Epithelial cell of esophagus (primary cell): ENCODE measurements at regions not wholly inside any gene's neighbourhood (a gene's known extent, or its start where the extent isn't known, plus 50 kb on each side); places are given as distances from the start of the nearest gene placed in this dataset.

ENCODE experiments used
- DNase-seq: peaks from one replicate; pipeline ENCODE4 v3.0.0; 2010; ENCODE audit warnings: low read depth
- H3K4me3 ChIP-seq: 2 replicates; pipeline ENCODE4 v1.5.1; 2011; ENCODE audit warnings: mild to moderate bottlenecking, low read length, control low read depth
- TF ChIP-seq, protein P1 (sequence below): IDR thresholded peaks from 2 replicates; pipeline ENCODE4 v1.5.1; 2011; ENCODE audit warnings: low read depth, mild to moderate bottlenecking, low read length, control low read depth, inconsistent platforms; ENCODE audit not compliant: insufficient read depth; ENCODE audit errors: missing control alignments

DNA sequence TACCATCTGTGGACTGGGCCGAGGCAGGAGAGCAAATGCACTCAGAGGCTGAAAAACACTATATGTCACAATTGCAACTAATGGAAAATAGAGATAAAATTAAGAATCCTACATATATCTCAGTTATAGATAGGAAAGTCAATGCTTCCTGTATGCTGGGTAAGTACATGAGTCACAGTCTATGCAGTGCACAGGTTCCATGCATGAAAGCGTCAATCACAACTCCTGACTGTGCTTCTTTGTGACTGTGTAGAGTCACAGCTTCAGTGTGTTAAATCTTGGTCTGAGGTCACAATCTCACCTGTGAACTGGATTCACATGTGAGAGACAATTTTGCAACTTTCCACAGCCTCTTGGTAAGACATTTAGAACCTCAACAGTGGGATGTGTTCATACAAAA, 247.2 kb downstream of the RPS4Y2 start:
- no peak overlapping the region for H3K4me3 ChIP-seq
- DNase-seq, result no peak
- TF ChIP-seq, protein P1, sequence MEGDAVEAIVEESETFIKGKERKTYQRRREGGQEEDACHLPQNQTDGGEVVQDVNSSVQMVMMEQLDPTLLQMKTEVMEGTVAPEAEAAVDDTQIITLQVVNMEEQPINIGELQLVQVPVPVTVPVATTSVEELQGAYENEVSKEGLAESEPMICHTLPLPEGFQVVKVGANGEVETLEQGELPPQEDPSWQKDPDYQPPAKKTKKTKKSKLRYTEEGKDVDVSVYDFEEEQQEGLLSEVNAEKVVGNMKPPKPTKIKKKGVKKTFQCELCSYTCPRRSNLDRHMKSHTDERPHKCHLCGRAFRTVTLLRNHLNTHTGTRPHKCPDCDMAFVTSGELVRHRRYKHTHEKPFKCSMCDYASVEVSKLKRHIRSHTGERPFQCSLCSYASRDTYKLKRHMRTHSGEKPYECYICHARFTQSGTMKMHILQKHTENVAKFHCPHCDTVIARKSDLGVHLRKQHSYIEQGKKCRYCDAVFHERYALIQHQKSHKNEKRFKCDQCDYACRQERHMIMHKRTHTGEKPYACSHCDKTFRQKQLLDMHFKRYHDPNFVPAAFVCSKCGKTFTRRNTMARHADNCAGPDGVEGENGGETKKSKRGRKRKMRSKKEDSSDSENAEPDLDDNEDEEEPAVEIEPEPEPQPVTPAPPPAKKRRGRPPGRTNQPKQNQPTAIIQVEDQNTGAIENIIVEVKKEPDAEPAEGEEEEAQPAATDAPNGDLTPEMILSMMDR, result no peak

GRCh38 chrY:21005531-21005930, 249.6 kb downstream of the RPS4Y2 start:
- TF ChIP-seq, protein P1, result no peak
- DNase-seq, result no peak
- H3K4me3 ChIP-seq, result no peak overlapping the region

GRCh38 chrY:21021811-21022210, 265.9 kb downstream of the RPS4Y2 start:
- TF ChIP-seq, protein P1, result no peak
- no peak for DNase-seq
- no peak overlapping the region for H3K4me3 ChIP-seq

DNA sequence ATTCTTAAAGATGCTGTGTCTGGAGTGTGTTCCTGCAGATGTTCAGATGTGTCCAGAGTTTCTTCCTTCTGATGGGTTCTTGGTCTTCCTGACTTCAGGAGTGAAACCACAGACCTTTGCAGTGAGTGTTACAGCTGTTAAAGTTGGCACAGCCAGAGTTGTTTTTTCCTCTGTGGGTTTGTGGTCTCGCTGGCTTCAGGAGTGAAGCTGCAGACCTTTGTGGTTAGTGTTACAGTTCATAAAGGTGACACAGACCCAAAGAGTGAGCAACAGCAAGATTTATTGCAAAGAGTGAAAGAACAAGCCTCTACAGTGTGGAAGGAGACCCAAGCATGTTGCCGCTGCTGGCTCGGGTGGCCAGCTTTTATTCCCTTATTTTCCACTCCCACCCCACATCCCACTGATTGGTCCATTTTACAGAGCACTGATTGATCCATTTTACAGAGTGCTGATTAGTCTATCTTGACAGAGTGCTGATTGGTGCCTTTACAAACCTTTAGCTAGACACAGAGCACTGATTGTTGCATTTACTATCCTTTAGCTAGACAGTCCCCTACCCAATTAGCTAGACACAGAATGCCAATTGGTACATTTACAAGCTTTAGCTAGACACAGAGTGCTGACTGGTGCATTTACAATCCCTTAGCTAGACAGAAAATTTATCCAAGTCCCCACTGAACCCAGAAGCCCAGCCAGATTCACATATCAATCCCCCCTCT, 266.6 kb downstream of the RPS4Y2 start:
- TF ChIP-seq, protein P1, result no peak
- no peak for DNase-seq
- no peak overlapping the region for H3K4me3 ChIP-seq

- H3K4me3 ChIP-seq, result no peak overlapping the region
- TF ChIP-seq, protein P1, result no peak
- DNase-seq, result no peak
These were observed 268.0 kb downstream of the RPS4Y2 start for GRCh38 chrY:21023906-21024305.

DNA sequence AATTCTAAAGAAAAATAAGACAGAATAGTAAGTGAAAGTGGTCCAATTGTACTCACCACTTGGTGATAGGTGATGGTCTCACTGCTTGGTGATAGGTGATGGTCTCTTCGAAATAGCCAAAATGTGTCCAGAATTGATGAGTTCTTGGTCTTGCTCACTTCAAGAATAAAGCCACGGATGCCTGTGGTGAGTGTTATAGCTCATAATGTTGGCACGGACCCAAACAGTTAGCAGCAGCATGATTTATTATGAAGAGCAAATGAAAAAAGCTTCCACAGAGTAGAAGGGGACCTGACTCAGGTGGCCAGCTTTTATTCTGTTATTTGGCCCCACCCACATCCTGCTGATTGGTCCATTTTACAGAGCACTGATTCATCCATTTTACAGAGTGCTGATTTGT, 272.6 kb downstream of the RPS4Y2 start:
- DNase-seq, result no peak
- TF ChIP-seq, protein P1, result no peak
- H3K4me3 ChIP-seq, result no peak overlapping the region

GRCh38 chrY:21033363-21033762, 277.5 kb downstream of the RPS4Y2 start:
- TF ChIP-seq, protein P1, result no peak
- H3K4me3 ChIP-seq, result no peak overlapping the region
- no peak for DNase-seq
